ENCODE measurements at regions not wholly inside any gene's neighbourhood (a gene's known extent, or its start where the extent isn't known, plus 50 kb on each side); places are given as distances from the start of the nearest gene placed in this dataset.

DNA sequence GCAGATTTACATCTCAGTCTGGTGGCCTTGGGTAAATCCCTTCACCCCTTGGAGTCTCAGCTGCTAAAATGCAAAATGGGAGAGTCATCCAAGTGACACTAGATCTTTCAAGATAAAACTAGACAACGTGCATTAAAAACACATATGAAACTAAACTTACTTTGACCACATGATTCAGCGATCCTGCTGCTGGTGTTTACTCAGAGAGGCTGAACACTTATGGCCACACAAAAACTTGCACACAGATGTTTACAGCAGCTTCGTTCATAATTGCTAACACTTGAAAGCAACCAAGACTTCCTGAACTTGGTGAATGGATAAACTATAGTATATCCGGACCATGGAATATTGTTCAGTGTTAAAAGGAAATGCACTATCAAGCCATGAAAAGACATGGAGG is 55.3 kb upstream of the GPR6 start (continued):
- TF ChIP-seq, protein P1, sequence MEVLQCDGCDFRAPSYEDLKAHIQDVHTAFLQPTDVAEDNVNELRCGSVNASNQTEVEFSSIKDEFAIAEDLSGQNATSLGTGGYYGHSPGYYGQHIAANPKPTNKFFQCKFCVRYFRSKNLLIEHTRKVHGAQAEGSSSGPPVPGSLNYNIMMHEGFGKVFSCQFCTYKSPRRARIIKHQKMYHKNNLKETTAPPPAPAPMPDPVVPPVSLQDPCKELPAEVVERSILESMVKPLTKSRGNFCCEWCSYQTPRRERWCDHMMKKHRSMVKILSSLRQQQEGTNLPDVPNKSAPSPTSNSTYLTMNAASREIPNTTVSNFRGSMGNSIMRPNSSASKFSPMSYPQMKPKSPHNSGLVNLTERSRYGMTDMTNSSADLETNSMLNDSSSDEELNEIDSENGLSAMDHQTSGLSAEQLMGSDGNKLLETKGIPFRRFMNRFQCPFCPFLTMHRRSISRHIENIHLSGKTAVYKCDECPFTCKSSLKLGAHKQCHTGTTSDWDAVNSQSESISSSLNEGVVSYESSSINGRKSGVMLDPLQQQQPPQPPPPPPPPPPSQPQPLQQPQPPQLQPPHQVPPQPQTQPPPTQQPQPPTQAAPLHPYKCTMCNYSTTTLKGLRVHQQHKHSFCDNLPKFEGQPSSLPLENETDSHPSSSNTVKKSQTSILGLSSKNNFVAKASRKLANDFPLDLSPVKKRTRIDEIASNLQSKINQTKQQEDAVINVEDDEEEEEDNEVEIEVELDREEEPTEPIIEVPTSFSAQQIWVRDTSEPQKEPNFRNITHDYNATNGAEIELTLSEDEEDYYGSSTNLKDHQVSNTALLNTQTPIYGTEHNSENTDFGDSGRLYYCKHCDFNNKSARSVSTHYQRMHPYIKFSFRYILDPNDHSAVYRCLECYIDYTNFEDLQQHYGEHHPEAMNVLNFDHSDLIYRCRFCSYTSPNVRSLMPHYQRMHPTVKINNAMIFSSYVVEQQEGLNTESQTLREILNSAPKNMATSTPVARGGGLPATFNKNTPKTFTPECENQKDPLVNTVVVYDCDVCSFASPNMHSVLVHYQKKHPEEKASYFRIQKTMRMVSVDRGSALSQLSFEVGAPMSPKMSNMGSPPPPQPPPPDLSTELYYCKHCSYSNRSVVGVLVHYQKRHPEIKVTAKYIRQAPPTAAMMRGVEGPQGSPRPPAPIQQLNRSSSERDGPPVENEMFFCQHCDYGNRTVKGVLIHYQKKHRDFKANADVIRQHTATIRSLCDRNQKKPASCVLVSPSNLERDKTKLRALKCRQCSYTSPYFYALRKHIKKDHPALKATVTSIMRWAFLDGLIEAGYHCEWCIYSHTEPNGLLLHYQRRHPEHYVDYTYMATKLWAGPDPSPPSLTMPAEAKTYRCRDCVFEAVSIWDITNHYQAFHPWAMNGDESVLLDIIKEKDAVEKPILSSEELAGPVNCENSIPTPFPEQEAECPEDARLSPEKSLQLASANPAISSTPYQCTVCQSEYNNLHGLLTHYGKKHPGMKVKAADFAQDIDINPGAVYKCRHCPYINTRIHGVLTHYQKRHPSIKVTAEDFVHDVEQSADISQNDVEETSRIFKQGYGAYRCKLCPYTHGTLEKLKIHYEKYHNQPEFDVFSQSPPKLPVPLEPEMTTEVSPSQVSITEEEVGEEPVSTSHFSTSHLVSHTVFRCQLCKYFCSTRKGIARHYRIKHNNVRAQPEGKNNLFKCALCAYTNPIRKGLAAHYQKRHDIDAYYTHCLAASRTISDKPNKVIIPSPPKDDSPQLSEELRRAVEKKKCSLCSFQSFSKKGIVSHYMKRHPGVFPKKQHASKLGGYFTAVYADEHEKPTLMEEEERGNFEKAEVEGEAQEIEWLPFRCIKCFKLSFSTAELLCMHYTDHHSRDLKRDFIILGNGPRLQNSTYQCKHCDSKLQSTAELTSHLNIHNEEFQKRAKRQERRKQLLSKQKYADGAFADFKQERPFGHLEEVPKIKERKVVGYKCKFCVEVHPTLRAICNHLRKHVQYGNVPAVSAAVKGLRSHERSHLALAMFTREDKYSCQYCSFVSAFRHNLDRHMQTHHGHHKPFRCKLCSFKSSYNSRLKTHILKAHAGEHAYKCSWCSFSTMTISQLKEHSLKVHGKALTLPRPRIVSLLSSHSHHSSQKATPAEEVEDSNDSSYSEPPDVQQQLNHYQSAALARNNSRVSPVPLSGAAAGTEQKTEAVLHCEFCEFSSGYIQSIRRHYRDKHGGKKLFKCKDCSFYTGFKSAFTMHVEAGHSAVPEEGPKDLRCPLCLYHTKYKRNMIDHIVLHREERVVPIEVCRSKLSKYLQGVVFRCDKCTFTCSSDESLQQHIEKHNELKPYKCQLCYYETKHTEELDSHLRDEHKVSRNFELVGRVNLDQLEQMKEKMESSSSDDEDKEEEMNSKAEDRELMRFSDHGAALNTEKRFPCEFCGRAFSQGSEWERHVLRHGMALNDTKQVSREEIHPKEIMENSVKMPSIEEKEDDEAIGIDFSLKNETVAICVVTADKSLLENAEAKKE (CRISPR knock-in tag; IDR thresholded peaks at IDR 0.05) = no peak
- TF ChIP-seq POLR2AphosphoS5 (IDR thresholded peaks at IDR 0.05; ENCODE audit: low read depth) = no peak
- TF ChIP-seq ZNF114 (CRISPR knock-in tag; IDR thresholded peaks at IDR 0.05) = no peak
- TF ChIP-seq, protein P2, sequence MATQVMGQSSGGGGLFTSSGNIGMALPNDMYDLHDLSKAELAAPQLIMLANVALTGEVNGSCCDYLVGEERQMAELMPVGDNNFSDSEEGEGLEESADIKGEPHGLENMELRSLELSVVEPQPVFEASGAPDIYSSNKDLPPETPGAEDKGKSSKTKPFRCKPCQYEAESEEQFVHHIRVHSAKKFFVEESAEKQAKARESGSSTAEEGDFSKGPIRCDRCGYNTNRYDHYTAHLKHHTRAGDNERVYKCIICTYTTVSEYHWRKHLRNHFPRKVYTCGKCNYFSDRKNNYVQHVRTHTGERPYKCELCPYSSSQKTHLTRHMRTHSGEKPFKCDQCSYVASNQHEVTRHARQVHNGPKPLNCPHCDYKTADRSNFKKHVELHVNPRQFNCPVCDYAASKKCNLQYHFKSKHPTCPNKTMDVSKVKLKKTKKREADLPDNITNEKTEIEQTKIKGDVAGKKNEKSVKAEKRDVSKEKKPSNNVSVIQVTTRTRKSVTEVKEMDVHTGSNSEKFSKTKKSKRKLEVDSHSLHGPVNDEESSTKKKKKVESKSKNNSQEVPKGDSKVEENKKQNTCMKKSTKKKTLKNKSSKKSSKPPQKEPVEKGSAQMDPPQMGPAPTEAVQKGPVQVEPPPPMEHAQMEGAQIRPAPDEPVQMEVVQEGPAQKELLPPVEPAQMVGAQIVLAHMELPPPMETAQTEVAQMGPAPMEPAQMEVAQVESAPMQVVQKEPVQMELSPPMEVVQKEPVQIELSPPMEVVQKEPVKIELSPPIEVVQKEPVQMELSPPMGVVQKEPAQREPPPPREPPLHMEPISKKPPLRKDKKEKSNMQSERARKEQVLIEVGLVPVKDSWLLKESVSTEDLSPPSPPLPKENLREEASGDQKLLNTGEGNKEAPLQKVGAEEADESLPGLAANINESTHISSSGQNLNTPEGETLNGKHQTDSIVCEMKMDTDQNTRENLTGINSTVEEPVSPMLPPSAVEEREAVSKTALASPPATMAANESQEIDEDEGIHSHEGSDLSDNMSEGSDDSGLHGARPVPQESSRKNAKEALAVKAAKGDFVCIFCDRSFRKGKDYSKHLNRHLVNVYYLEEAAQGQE (IDR thresholded peaks at IDR 0.05; ENCODE audit: unreplicated experiment) = no peak
- TF ChIP-seq ZNF331 (CRISPR knock-in tag; IDR thresholded peaks at IDR 0.05; ENCODE audit: low read depth) = no peak

DNA sequence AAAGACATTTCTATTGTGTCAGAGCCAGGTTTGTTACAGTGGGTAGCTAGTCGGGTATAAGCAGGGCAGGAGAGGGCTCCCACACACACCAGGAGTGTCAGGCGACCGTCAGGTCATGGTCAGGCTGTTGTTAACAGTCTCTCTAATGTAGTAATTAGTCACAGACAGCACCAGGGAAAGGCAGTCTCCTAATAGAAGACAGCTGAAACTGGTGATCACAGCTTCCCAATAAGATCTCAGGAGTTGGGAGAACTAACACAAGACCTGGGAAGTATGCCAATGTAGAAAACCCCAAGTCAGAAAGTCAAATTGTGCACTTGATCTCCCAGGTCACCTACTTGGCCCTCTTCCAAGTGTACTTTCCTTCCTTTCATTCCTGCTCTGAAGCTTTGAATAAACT is 53.0 kb upstream of the GPR6 start:
- no peak overlapping the region for H2AFZ ChIP-seq
- DNase-seq (ENCODE audit: low spot score) = no peak
- no peaks in the 10 kb centered on the region for H4K20me1 ChIP-seq (replicated peaks; ENCODE audit: insufficient read depth)
- no peak for ATAC-seq
- 0 out of 2 replicates have a peak, but pooled peaks cover 2% of the 10 kb centered on the region for H3K9me2 ChIP-seq (ENCODE audit: insufficient read depth)
- Mint-ChIP-seq H3K27ac (no peak overlapping the region), H3K27me3 (ENCODE audit: insufficient read depth, low read depth, poor library complexity) (peaks cover 3% of the 10 kb centered on the region), H3K4me3 (no peak overlapping the region), H3K9me3 (no peaks in the 10 kb centered on the region), H3K4me1 (peaks cover 6% of the 10 kb centered on the region; the same call in 2 of the 3 replicates), H3K36me3 (ENCODE audit: low read depth) (no peaks in the 10 kb centered on the region)
- no peak overlapping the region for H3K27ac ChIP-seq (ENCODE audit: low read depth)
- no peaks in the 10 kb centered on the region for H3K36me3 ChIP-seq (ENCODE audit: insufficient read depth)
- H3K79me2 ChIP-seq (replicated peaks; ENCODE audit: insufficient read depth) = no peaks in the 10 kb centered on the region
- no peak overlapping the region for H3K4me3 ChIP-seq
- no peaks in the 10 kb centered on the region for H3K27me3 ChIP-seq (ENCODE audit: insufficient read depth)
- no peak overlapping the region for H3K4me2 ChIP-seq
- no peaks in the 10 kb centered on the region for H3F3A ChIP-seq (replicated peaks; ENCODE audit: low read depth)
- TF ChIP-seq, protein P1 (CRISPR knock-in tag; IDR thresholded peaks at IDR 0.05) = no peak
- TF ChIP-seq ZNF331 (CRISPR knock-in tag; IDR thresholded peaks at IDR 0.05; ENCODE audit: low read depth) (no peak), POLR2AphosphoS5 (IDR thresholded peaks at IDR 0.05; ENCODE audit: low read depth) (no peak), EZH2 (IDR thresholded peaks at IDR 0.05; ENCODE audit: low read depth, unreplicated experiment) (no peak)
- no peaks in the 10 kb centered on the region for H3K4me1 ChIP-seq (ENCODE audit: insufficient read depth)

Data from GM23338 (cell line).